HuH-7.5 (cell line): ENCODE measurements at regions not wholly inside any gene's neighbourhood (a gene's known extent, or its start where the extent isn't known, plus 50 kb on each side); places are given as distances from the start of the nearest gene placed in this dataset.

Experiments used
- DNase-seq: peaks from one replicate; pipeline ENCODE4 v3.0.0; 2011; ENCODE audit warnings: low spot score

GRCh38 chr9:115210699-115211098 lies 92.7 kb upstream of the TNC start:
- no peak for DNase-seq

DNA sequence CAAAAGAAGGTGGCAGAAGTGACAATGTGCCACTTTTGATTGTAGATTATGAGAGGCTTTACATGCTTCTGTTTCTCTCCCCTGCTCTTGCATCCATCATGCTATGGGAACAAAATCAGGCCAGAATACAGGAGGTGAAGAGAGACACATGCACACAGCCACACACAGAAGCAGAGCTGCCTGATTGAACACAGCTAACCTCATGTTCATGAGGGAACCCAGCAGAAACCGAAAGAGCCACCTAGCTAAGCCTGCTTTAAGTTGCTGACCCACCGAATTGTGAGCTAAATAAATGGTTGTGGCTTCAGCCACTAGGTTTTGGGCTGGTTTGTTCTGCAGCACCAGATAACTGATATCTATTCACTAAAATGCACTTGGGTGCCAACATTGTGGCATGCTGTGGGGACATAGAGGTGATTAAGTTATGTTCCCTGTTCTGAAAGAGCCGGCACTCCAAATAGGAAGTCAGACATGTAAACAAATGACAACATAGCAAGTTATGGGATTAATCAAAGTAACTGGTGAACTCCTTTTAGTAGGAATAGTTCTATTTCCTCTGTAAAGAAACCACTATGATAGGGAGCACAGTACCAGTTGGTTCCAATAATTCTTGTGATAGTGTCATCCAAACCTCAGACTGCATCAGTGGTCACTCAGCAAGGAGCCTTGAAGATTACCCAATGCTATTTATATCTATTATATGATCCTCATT lies 93.6 kb upstream of the TNC start:
- DNase-seq: no peak

GRCh38 chr9:115212125-115212605 lies 94.2 kb upstream of the TNC start:
- DNase-seq: no peak

DNA sequence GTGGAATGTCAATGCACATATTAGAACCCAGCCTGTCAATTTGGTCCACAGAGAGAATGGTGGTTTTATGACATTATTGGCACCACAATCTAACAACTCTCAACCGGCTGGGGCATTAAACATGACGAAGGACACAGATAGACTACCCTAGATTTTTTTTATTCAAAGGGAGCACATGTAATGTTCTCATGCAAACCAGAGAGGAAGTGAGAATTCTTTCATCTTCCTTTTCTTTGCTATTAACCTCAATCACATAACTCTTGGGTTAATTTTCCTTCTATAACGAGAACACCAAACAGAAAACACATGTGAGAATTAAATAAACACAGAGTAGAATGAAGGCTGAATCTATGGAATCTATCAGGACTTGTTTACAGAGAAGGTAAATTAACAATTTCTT lies 94.9 kb upstream of the TNC start:
- DNase-seq: no peak

DNA sequence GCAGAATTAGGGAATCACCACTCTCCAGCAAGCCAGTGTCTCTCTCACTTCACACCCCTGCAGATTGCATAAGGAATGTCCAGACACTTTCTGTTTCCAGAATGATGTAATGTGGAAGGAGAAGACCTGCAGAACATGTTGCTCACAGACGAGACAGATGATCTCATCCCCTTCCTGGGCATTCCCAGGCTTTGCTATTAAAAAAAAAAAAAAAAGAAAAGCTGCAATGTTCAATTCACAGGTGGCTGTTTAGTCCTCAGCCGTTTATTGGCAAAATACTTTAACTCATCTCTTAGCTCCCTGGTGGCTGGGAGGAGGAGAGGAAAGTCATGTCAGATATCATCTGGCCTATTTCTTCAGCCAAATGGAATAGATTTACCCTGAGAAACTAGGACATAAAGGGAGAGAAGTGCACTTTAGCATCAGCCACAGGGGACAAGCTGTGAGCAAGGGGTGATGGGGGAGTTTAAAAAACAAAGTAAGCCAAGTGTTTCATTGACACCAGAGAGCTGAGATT lies 95.9 kb upstream of the TNC start:
- no peak for DNase-seq

- no peak for DNase-seq
Observed at GRCh38 chr9:115216873-115217272, 98.9 kb upstream of the TNC start.

DNA sequence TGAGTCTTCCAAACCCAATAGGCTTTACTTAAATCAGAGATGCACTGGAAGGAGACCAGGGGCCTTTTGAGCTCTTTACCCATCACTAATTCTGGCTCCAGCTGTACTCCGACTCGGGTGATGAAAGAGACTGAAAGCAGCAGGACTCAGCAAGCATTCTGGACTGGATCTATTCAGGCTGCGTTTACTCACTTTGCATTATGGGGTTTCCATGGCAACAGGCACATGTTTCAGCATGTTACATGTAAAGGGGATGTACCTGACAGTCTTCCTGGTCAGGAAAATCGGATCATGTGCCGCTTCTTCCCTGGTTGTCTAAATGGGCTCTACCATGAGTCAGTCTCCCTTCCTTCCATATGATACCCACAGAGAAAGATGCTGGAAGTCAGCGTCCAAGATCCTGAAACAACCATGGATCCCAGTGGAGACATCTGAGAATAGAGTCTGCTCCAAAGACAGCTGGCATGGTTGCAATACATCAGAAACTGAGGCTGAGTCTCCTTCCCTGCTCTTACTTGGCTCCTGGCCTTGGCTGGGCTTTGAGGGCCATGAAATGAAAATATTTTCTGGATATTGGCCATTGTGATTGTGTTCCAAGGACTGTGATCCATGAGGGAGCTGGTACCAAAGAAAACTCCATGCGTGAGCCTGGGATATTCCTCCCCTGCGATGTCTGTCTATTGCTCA lies 102.5 kb upstream of the TNC start:
- DNase-seq: no peak

DNA sequence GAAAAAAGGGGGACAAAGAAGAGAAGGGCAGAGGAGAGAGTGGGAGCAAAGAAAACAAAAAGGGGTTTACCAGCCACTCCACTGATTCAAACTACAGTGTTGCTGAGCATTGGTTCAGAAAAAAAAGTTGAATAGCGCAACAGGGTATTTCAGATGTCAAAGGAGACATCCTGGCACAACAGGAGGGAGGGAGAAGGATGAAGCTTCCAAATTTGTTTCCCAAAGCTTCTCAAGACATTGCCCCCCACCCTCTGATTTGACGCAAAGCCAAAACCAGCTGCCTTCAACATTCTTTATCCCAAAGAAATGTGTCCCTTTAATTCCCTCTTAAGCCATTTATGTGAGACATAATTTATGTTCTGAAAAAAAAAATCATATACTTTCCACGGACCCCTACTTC lies 105.5 kb upstream of the TNC start:
- no peak for DNase-seq

DNA sequence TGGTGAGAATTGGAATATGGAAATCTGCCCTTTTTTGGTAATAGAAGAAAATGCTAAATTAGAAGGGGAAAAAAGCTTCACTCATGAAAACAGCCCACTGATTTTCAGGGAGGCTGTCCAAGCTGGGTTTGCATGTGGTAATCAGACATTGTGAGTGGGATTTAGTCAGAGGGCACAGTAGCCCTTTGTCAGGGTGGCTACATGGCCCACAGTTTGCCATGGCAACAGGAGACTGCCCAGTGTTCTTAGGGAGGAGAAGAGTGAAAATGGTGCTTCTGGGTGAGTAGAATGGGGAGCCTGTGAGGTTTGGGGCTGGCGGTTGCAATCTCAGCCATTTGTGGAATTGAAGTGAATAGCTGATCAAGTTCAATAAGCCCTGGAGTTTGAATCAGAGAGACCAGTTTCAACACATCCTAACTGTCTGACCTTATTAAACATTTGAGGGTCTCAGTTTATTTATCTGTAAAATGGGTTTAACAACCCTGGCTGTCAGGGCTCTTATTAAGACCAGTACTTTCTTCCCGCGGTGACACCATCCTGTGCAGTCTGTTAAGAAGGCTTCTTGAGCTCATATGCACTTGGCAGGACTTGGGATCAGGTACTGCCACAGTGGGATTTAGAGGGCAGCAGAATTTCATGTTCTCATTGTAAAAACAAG lies 107.6 kb upstream of the TNC start:
- DNase-seq: no peak

DNA sequence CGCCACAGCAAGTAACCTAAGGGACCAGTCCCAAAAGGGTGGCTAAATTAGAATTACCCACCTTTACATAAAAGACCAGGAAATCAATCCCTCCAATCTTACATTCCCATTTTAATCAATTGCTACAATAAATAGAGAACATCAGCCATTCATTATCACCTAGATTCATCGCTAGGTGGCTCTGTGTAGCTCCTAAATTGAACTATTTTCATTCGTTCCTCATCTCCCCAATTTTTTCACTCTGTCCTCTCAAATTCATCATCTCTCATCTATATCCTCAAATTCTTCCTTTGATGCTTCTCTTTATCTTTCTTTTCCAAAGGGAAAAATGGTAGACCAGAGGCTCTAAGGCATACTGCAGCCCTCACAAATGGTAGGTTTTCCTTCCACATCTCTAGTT lies 108.2 kb upstream of the TNC start:
- DNase-seq: no peak

DNA sequence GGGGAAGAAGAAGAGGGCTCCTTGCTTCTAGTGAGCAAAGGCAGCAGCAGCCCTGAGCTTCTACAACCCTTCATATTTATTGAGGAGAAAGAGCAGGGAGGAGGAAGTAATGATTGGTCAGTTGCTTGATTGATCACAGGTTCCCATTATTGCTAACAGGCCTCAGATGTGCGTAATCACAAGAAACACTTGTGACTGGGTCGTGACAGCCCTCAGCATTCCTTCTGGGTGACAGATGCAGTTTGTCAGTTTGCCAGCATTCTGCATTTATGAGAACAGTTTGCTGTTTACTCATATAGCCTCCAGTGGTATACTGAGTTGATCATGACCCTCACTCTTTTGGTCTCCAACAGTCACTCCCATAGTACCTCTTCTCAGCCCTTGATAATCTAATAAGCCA lies 111.5 kb upstream of the TNC start:
- no peak for DNase-seq

- no peak for DNase-seq
Observed at GRCh38 chr9:115230924-115231515, 113.1 kb upstream of the TNC start.

- DNase-seq: no peak
Observed at GRCh38 chr9:115232181-115232774, 114.3 kb upstream of the TNC start.

DNA sequence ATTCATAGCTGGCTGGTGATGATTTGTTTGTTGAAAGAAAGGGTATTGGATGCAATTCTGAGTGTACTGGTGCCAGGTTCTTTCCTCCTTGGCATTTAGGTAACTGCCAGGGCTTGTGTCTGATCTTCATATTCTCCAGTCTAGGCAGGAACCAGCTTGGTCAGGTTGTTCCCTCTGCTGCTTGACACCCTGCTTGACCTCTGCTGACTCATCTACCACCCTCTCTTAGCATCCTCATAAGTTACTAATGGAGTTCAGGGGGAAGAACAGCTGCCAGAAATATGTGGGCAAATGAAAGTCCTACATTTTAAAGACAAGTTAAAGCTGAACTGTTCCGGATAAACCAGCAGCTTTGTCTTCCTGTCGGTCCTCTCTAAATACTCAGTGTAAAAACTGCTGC lies 116.1 kb upstream of the TNC start:
- DNase-seq: no peak

DNA sequence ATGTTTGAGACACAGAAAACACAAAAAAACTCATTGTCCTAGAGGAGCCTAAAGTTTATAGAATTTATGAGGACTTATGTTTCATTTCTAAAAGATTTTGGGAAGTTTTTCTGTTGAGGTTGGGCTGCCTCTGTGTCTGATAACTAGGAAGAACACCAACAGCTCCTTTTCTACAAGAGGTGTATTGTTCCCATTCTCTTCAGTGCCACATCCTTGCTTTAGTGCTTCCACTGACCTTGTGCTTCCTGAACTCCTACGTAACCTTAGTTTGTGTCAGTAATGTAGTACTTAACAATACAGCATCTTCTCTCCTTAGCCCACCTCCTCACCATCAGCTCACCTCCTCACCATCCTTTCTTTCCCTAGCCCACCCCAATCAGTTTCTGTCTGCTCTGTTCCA lies 117.3 kb upstream of the TNC start:
- no peak for DNase-seq

GRCh38 chr9:115237385-115237998 lies 119.5 kb upstream of the TNC start:
- DNase-seq: no peak

GRCh38 chr9:115240676-115241075 lies 122.7 kb upstream of the TNC start:
- DNase-seq: no peak

GRCh38 chr9:115241641-115242040 lies 123.7 kb upstream of the TNC start:
- no peak for DNase-seq

DNA sequence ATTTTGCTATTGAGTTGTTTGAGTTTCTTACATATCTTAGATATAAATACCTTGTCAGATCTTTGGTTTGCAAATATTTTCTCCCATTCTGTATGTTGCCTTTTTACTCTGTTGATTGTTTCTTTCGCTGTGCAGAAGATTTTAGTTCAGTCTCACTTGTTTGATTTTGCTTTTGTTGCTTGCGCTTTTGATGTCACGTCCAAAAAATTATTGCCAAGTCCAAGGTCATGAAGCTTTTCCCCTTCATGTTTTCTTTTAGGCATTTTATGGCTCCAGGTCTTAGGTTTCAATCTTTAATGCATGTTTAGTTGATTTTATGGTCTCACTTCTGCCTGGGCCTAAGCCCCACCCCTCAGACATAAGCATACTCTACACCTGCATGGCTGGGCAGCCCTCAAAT lies 131.5 kb upstream of the TNC start:
- DNase-seq: no peak

- DNase-seq: no peak
Observed at GRCh38 chr9:115250621-115251032, 132.7 kb upstream of the TNC start.

GRCh38 chr9:115254287-115255180 lies 136.6 kb upstream of the TNC start:
- DNase-seq: no peak
